Left lung (tissue), 4 donors: ENCODE measurements at regions not wholly inside any gene's neighbourhood (a gene's known extent, or its start where the extent isn't known, plus 50 kb on each side); places are given as distances from the start of the nearest gene placed in this dataset.

Experiments
- ATAC-seq: fragments of 200-7000 bp; cut with Tn5 transposase; one replicate; pipeline ENCODE4 v1.9.1; 2020; ENCODE audit warnings: moderate library complexity
- DNase-seq, 4 donors: peaks; one replicate each; pipeline ENCODE4 v3.0.0-alpha.2; 2013 to 2020
- H3K27ac ChIP-seq, 2 donors: fragments of 200-600 bp; sonication (generic) in 1 of 2; one replicate each; pipeline versions ENCODE4 v1.5.0 to v1.8.0; 2020 to 2021
- H3K27me3 ChIP-seq, 2 donors: fragments of 200-600 bp; sonication (generic) in 1 of 2; one replicate each; pipeline versions ENCODE4 v1.5.0 to v1.8.0; 2020 to 2021
- H3K36me3 ChIP-seq, 2 donors: fragments of 200-600 bp; sonication (generic) in 1 of 2; one replicate each; pipeline versions ENCODE4 v1.5.0 to v1.8.0; 2020 to 2021
- H3K4me1 ChIP-seq, 2 donors: fragments of 200-600 bp; one replicate each; pipeline ENCODE4 v1.8.0; 2021
- H3K4me3 ChIP-seq, 2 donors: fragments of 200-600 bp; sonication (generic) in 1 of 2; one replicate each; pipeline versions ENCODE4 v1.5.0 to v1.8.0; 2020 to 2021; ENCODE audit warnings: mild to moderate bottlenecking in 1 of 2
- H3K9me3 ChIP-seq, 2 donors: fragments of 200-600 bp; sonication (generic) in 1 of 2; one replicate each; pipeline versions ENCODE4 v1.5.0 to v1.8.0; 2020 to 2021
- intact Hi-C, 2 donors: fragments of 100-400 bp; cut with DNase I; formaldehyde crosslinking; loops; one replicate each; pipeline versions ENCODE4 v1.11.2 to v1.14.2; 2022
- TF ChIP-seq, protein P1 (sequence below), 2 donors: fragments of 200-600 bp; sonication (generic) in 1 of 2; IDR thresholded peaks; one replicate each; pipeline versions ENCODE4 v1.5.0 to v1.8.0; 2021; ENCODE audit warnings: antibody characterized with exemption in 2 of 2
- donor health status: DM: no; HTN: yes; CAD: no.
- donor health status: DM: no; HTN: no; CAD: no.

DNA sequence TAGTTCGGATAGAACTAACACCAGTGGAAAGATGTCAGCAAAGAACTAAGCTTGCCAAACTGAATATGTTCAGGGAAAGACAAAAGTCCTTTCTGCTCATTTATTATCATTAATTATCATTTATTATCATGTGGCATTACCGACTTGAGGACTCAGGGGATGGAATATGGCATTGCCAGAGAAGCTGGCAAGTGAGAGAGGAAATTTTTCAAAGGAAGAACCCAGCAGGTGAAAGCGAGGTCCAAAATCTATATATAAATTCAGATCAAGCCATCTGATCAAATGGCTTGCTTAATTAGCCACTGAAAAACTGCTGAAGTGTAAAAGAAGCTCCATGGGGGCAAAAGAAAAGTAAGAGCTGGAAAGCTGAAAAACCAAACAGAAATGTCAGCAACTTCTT, 1049.6 kb upstream of the SEMA6A start:
- no peak overlapping the region for H3K4me3 ChIP-seq
- H3K4me1 ChIP-seq: no peaks in the 10 kb centered on the region
- no peak overlapping the region for H3K27ac ChIP-seq
- intact Hi-C loops: no loop called here
- no peak for DNase-seq
- peaks cover 0 to 19% of the 10 kb centered on the region in 2 donors for H3K9me3 ChIP-seq
- ATAC-seq: no peak
- no peaks in the 10 kb centered on the region for H3K36me3 ChIP-seq
- TF ChIP-seq, protein P1, sequence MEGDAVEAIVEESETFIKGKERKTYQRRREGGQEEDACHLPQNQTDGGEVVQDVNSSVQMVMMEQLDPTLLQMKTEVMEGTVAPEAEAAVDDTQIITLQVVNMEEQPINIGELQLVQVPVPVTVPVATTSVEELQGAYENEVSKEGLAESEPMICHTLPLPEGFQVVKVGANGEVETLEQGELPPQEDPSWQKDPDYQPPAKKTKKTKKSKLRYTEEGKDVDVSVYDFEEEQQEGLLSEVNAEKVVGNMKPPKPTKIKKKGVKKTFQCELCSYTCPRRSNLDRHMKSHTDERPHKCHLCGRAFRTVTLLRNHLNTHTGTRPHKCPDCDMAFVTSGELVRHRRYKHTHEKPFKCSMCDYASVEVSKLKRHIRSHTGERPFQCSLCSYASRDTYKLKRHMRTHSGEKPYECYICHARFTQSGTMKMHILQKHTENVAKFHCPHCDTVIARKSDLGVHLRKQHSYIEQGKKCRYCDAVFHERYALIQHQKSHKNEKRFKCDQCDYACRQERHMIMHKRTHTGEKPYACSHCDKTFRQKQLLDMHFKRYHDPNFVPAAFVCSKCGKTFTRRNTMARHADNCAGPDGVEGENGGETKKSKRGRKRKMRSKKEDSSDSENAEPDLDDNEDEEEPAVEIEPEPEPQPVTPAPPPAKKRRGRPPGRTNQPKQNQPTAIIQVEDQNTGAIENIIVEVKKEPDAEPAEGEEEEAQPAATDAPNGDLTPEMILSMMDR (IDR thresholded peaks at IDR 0.05): no peak
- no peaks in the 10 kb centered on the region for H3K27me3 ChIP-seq

DNA sequence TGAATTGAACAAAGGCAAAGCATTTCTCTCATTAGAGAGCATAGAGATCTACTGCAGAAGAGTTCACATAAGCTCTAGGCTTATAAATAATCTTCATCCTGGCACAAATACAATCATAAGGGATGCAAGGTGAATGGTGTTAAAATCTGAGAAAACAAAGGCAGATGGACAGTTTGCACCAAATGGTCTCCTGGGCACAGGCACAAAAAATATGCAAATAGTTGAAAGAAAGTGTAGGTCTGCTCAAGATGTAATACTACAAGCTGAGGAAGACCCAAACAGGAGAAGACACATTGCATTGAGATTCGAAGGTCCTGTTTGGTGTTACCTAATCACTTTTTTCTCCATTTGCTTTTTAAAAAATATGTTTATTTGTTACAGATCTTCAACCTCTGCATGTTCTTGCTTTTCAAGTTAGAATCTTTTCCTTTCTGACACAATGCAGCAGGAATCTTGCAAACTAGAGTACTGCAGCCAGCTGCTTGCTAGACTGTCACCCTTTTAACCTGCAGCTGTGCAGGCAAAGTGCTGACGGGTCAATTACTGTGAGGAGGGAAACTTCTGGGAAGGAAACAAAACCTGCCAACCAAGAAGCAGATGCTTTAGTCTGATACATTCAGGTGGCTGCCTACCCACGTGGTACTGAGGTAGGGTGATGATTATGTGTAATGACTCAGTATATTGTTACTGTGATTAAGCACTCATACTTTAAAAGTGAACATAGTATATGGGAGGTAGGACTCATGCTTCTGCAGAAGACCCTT, 1048.6 kb upstream of the SEMA6A start:
- Histone ChIP-seq H3K4me3 (no peak overlapping the region), H3K27me3 (no peaks in the 10 kb centered on the region), H3K9me3 (peaks cover 0 to 17% of the 10 kb centered on the region in 2 donors), H3K36me3 (no peaks in the 10 kb centered on the region), H3K4me1 (no peaks in the 10 kb centered on the region), H3K27ac (no peak overlapping the region)
- ATAC-seq (no peak), DNase-seq (peak in 2 of 4 donors; percentile 1 to 9)
- TF ChIP-seq, protein P1 (IDR thresholded peaks at IDR 0.05): no peak
- intact Hi-C loops: no loop called here

DNA sequence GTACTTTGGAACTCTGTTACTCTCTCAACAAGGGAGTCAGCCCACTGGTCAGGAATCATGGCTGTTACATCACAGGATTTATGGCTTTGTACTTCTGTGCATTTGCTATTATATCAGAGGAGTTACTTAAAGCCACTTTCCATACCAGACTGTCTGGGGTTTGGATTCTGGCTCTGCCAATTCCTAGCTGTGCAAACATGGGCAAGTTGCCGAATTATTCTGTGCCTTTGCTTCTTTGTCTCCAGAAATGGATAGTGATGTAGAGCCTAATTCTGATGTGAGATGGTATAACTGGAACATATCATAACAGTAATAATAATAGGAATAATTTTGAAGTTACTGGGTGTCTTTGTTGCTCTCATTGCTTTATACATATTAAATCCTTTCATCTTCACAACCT, 1047.3 kb upstream of the SEMA6A start:
- no peak for DNase-seq
- ATAC-seq: no peak
- intact Hi-C loops: no loop called here

DNA sequence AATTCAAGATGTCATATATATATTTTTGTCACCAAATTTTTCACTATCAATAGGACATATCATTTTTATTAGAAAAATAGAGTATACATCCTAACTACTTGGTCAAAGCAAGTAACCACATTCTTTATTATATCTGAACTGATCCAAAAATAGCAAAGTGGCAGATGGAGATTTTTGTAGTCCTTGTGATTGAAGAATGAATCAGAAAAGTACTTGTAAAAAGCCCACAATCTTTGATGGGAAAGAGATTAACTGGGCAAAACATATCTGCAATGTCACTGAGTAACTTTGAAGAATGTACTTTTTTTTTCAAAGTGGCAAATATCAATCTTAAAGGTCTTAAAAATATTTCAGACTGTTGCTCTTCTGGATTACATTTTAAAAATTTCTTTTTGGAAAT, 1040.6 kb upstream of the SEMA6A start:
- Histone ChIP-seq H3K9me3 (no peaks in the 10 kb centered on the region), H3K4me3 (no peak overlapping the region), H3K27me3 (no peaks in the 10 kb centered on the region), H3K4me1 (no peaks in the 10 kb centered on the region), H3K36me3 (no peaks in the 10 kb centered on the region), H3K27ac (no peak overlapping the region)
- ATAC-seq (no peak), DNase-seq (no peak)
- intact Hi-C loops: no loop called here
- TF ChIP-seq, protein P1 (IDR thresholded peaks at IDR 0.05): no peak

More for the DNA sequence above, 1047.3 kb upstream of the SEMA6A start:
- Histone ChIP-seq H3K4me3 (no peak overlapping the region), H3K27me3 (no peaks in the 10 kb centered on the region), H3K4me1 (no peaks in the 10 kb centered on the region), H3K27ac (no peak overlapping the region), H3K9me3 (peaks cover 0 to 10% of the 10 kb centered on the region in 2 donors), H3K36me3 (no peaks in the 10 kb centered on the region)
- TF ChIP-seq, protein P1 (IDR thresholded peaks at IDR 0.05): no peak

DNA sequence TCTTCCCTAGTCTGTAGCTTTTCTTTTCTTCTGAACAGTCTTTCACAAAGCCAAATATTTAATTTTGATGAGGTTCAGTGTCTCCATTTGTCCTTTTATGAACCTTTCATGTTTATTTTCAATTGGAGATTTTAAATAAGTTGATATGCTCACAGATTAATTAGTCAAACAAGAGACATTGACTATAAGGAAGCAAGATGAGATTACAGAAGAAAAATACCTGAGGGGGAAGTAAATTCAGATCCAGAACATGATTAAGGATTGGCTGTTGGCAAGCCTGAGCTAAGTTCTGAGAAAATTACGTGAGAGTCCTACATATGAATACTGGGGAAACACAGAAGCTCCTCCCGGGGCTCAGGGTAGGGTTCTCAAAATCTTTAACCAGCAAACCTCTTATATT, 1039.8 kb upstream of the SEMA6A start:
- TF ChIP-seq, protein P1 (IDR thresholded peaks at IDR 0.05): no peak
- intact Hi-C loops: no loop called here

More for the DNA sequence above, 1039.8 kb upstream of the SEMA6A start:
- H3K36me3 ChIP-seq: no peaks in the 10 kb centered on the region
- H3K4me3 ChIP-seq: no peak overlapping the region
- no peaks in the 10 kb centered on the region for H3K9me3 ChIP-seq
- DNase-seq (no peak), ATAC-seq (no peak)
- H3K27ac ChIP-seq: no peak overlapping the region
- no peaks in the 10 kb centered on the region for H3K4me1 ChIP-seq
- H3K27me3 ChIP-seq: no peaks in the 10 kb centered on the region
